ENCODE measurements at regions not wholly inside any gene's neighbourhood (a gene's known extent, or its start where the extent isn't known, plus 50 kb on each side); places are given as distances from the start of the nearest gene placed in this dataset.

DNA sequence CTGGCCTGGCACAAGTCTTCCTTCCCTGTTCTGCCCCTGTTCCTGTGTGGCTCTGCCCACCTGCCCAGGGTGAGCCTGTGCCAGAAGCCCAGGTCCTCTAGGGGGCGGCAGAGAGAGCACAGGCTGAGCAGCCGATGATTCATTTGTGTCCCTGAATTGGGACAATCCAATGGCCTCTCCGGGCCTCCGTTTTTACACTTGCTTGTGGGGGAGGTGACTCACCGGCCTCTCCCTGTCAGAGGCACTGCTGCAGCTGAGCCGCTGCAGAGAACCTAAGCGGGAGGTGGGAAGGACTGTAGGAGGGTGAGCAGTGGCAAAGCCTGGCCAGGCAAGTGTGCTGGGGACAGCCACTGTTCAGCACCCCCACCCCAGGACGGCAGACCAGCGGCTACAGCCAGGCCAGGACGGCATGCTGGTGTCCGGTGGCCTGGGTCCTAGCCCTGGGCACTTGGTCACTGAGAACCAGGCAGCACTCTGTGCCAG is 65.2 kb upstream of the LMO1 start:
- no TSS peak for BruUV-seq (replicated peaks)
- Histone ChIP-seq H2AFZ (ENCODE audit: low read depth, low read length) (no peak overlapping the region), H4K20me1 (replicated peaks; ENCODE audit: control insufficient read depth, insufficient read depth, low read length) (peaks cover 6% of the 10 kb centered on the region; the same call in 1 of the 2 replicates), H3K36me3 (ENCODE audit: control insufficient read depth, insufficient read depth, low read length) (no peaks in the 10 kb centered on the region), H3K4me2 (ENCODE audit: insufficient read depth, low read length) (no peak overlapping the region), H3K9me3 (replicated peaks; ENCODE audit: control insufficient read depth, insufficient read depth, low read depth, low read length) (no peaks in the 10 kb centered on the region), H3K4me3 (no peak overlapping the region), H3K4me1 (replicated peaks in 1 of 2; ENCODE audit: control insufficient read depth in 2 of 2, insufficient read depth in 2 of 2, low read length in 2 of 2) (peaks cover 3 to 6% of the 10 kb centered on the region in 2 experiments; a peak in 3 of 5 replicates), H3K9ac (ENCODE audit: insufficient read depth in 1 of 2, low read depth in 2 of 2, low read length in 2 of 2) (peak overlapping the region in 1 of 2 experiments; percentile 58; a peak in 1 of 4 replicates), H3K27me3 (ENCODE audit: control insufficient read depth in 2 of 2, insufficient read depth in 2 of 2, low read length in 2 of 2) (peaks cover 0 to 34% of the 10 kb centered on the region in 2 experiments; a peak in 3 of 5 replicates), H3K9me1 (ENCODE audit: control insufficient read depth, insufficient read depth, low read length) (no peaks in the 10 kb centered on the region), H3K27ac (ENCODE audit: extremely low read depth, low read depth, low read length) (no peak overlapping the region), H3K79me2 (ENCODE audit: control insufficient read depth, insufficient read depth, low read length) (no peaks in the 10 kb centered on the region)
- intact Hi-C loops (cut with micrococcal nuclease) = no loop called here
- WGBS (ENCODE audit: insufficient coverage, low coverage, missing lambda C conversion rate) = 0% methylated on average over 7 of the region's 11 CpGs
- ATAC-seq = peak; percentile 97
- POLR2A ChIA-PET = interaction anchor here (0.6 kb wide), 1 partner anchor 12 kb away, joined by 3 read pairs; no protein-coding TSS in a partner anchor
- peak; percentile 80 to 84 (median 84) for DNase-seq (ENCODE audit: extremely low read depth in 1 of 4, low spot score in 3 of 4)
- FAIRE-seq = peak; percentile 89
- in situ Hi-C loops (cut with MboI) = no loop called here
- CTCF ChIA-PET (ENCODE audit: low intra/inter-chr PET ratio) = interaction anchor here (0.6 kb wide), 1 partner anchor 129 kb away, joined by 4 read pairs; no protein-coding TSS in a partner anchor
- TF ChIP-seq SRSF1 (IDR thresholded peaks at IDR 0.05; ENCODE audit: low read depth, low read length) = no peak
- no peak for TF ChIP-seq FOXM1 (IDR thresholded peaks at IDR 0.05; ENCODE audit: low read depth)
- TF ChIP-seq FOXM1 (CRISPR knock-in tag; IDR thresholded peaks at IDR 0.05; ENCODE audit: low read depth) = no peak
- TF ChIP-seq MEIS2 (IDR thresholded peaks at IDR 0.05; ENCODE audit: partially characterized antibody) = peak; percentile 73
- TF ChIP-seq, protein P1, sequence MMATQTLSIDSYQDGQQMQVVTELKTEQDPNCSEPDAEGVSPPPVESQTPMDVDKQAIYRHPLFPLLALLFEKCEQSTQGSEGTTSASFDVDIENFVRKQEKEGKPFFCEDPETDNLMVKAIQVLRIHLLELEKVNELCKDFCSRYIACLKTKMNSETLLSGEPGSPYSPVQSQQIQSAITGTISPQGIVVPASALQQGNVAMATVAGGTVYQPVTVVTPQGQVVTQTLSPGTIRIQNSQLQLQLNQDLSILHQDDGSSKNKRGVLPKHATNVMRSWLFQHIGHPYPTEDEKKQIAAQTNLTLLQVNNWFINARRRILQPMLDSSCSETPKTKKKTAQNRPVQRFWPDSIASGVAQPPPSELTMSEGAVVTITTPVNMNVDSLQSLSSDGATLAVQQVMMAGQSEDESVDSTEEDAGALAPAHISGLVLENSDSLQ (IDR thresholded peaks at IDR 0.05) = peak; percentile 36; the same call in 1 of the 2 replicates
- TF ChIP-seq SMARCA4 (IDR thresholded peaks at IDR 0.05) = peak; percentile 18; the same call in 1 of the 2 replicates
- peak; percentile 86 for TF ChIP-seq ZSCAN32 (CRISPR knock-in tag; IDR thresholded peaks at IDR 0.05)
- no peak for TF ChIP-seq ZNF75A (CRISPR knock-in tag; IDR thresholded peaks at IDR 0.05)
- TF ChIP-seq, protein P2, sequence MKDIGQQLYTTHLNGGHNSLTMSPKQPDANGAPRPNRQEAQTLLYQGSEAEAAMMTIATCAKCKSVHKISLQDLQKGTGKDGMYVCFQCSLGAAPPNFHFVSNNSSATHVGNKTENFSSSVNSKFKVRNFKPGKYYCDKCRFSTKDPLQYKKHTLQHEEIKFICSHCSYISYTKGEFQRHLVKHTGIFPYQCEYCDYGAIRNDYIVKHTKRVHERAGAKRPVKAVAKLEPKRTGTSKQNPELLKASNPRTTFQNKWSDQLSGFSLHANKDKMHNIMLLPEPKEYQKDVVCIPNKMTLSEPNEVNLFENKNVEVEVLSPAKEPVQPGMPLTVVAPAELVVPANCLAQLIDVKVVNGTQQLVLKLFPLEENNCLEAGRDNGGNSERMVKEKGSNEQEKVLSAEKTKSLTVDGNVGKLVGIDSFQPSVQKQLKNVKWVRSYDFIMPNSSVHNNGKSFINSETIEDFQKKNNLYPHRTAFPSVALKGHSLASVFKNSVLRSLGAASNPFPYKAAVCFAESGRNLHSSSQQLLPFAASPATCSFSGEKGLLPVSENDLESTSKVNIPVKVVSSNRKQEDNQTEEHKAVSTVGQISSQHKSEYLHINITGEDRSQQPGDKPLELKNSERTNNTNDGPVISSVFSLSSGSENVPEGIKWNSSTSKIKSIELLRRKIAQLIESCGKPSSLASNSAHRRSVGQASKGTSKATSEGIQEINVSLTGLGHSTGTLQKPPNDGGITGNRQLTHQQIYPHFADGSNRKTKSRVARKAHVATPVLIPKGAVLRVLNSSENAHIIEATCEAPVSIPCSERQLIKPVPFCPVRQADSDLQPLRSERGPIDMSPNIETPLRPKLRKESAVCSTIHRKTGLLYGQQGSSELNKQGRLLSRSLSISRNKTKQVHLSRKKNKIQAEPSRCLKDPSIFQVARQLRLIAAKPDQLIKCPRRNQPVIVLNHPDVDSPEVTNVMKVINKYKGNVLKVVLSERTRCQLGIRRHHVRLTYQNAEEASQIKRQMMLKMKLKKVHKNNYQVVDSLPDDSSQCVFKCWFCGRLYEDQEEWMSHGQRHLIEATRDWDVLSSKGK (CRISPR knock-in tag; IDR thresholded peaks at IDR 0.05) = no peak
- no peak for TF ChIP-seq ZNF324 (CRISPR knock-in tag; IDR thresholded peaks at IDR 0.05)
- TF ChIP-seq, protein P3, sequence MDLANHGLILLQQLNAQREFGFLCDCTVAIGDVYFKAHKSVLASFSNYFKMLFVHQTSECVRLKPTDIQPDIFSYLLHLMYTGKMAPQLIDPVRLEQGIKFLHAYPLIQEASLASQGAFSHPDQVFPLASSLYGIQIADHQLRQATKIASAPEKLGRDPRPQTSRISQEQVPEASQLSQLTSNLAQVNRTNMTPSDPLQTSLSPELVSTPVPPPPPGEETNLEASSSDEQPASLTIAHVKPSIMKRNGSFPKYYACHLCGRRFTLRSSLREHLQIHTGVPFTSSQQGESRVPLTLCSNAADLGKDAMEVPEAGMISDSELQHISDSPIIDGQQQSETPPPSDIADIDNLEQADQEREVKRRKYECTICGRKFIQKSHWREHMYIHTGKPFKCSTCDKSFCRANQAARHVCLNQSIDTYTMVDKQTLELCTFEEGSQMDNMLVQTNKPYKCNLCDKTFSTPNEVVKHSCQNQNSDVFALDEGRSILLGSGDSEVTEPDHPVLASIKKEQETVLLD (IDR thresholded peaks at IDR 0.05) = no peak
- TF ChIP-seq, protein P4, sequence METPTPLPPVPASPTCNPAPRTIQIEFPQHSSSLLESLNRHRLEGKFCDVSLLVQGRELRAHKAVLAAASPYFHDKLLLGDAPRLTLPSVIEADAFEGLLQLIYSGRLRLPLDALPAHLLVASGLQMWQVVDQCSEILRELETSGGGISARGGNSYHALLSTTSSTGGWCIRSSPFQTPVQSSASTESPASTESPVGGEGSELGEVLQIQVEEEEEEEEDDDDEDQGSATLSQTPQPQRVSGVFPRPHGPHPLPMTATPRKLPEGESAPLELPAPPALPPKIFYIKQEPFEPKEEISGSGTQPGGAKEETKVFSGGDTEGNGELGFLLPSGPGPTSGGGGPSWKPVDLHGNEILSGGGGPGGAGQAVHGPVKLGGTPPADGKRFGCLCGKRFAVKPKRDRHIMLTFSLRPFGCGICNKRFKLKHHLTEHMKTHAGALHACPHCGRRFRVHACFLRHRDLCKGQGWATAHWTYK (CRISPR knock-in tag; IDR thresholded peaks at IDR 0.05) = no peak
- no peak for TF ChIP-seq PHTF2 (CRISPR knock-in tag; IDR thresholded peaks at IDR 0.05)

Measured in K562 (cell line).